CMK (cell line): ENCODE measurements at regions not wholly inside any gene's neighbourhood (a gene's known extent, or its start where the extent isn't known, plus 50 kb on each side); places are given as distances from the start of the nearest gene placed in this dataset.

Experiments
- DNase-seq: peaks from one replicate; pipeline ENCODE4 v3.0.0-alpha.2; 2010; ENCODE audit warnings: low read depth

DNA sequence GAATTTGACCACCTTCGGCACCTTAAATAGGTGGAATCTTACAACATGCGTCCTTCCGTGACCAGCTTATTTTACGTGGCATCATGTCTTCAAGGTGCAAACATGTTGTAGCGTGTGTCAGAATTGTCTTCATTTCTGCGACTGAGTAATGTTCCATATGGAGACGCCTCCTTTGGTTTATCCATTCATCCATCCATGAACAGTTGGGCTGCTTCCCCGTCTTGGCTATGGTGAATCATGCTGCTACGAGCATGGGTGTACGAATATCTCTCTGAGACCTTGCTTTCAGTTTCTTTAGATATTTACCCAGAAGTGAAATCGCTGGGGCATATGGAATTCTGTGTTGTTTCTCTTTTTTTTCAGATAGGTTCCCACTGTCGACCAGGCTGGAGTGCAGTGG lies 391.9 kb upstream of the IRX2 start:
- DNase-seq: no peak

DNA sequence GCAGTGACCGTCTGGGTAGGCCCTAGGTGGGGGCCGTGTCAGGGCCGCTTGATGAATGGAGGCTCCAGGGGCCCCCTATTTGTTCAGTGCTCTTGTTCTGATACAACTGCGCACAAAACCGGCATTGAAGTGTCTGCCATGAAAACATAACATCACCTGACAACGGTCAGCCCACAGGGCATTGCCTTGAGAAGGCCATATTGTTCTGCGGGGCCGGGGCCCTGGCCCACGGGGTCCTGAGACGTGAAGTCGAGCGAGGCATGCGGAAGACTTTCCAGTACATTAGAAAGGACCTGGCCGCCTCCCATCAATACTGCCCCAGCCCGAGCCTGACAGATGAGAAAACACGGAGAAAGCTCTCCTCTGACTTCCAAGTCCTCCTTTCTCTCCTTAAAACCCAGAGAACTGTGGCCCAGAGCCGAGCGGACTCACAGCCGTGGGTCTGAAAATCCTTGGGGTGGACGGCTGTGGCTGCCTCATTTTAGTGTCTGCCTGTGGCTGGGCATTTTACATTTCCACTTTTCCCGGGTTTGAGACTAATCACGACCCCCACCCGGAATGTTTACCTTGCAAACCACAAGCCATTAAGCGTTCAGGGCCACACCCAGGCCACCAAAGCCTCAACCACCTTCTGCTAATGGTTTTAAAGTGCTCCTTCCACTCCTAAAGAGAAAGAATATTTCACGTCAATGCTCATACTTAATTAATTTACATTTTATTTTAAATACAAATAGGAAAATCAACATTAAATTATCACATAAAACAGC lies 391.0 kb upstream of the IRX2 start:
- no peak for DNase-seq

DNA sequence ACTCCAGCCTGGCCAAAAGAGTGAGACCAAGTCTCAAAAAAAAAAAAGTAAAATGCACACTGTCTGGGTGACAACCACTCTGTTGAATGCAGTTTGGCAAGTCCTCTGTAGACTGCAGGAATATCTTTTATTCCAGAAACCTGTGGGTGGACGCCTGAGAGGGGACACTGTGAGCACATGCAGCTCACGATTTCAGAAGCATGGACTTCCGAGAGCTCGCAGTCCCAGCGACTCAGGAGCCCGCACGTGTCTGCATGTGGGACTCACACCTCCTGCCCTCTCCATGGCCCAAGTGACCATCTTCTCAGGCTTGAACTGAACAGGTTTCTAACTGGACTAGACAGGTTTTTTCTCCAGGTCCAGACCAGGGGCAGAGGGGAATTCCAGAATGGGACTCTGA lies 388.6 kb upstream of the IRX2 start:
- DNase-seq: no peak

DNA sequence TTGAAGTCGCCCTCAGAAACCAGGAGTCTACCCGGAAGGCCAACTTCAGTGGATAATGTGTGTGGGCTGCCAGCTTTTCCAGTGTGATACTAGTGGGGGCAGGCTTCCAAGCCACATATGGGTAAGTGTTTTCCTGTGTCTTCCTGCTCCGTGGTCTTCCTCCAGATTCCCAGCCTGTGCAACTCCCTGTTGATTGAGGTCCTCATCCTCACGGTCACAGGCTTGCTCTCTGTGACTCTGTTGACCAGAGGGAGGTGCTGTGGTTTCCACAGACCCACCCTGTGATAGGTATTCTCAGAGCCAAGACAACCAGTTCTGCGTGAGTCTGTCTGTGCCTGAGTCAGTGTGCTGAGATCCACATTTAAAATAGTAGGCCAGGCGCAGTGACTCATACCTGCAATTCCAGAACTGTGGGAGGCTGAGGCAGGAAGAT lies 388.0 kb upstream of the IRX2 start:
- DNase-seq: no peak

DNA sequence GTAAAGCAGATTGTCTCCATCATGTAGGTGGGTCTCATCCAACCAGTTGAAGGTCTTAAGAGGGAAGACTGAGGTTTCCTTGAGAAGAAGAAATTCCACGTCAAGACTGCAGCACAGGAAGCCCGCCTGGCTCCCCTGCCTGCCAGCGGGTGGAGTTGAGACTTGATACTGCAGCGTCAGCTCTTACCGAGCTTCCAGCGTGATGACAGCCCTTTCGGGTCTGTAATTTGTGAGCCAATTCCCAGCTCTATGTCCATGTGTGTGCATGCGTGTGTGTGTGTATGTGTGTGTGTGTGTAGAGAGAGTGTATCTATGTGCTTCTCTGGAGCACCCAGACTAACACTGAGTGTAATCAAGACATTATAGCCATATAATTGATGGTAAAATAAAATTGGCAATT lies 379.7 kb upstream of the IRX2 start:
- DNase-seq: no peak

DNA sequence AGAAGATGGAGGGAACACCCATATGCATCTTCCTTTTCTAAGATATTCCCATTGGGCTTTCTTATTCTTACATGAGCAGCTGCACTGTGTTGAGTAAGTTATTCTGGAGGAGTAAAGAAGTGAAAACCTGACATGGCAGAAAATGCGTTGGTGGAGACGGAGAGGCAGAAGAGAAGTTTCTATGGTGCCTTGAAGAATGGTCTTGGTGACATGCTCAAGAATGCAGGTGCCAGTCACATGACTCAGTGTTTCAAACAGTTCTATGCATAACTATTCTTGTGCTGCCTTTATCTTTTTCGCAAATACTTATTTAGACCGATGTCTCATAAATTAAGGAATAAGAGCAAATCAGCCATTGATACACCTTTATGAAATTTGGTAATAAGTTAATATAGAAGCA lies 377.8 kb upstream of the IRX2 start:
- DNase-seq: no peak

DNA sequence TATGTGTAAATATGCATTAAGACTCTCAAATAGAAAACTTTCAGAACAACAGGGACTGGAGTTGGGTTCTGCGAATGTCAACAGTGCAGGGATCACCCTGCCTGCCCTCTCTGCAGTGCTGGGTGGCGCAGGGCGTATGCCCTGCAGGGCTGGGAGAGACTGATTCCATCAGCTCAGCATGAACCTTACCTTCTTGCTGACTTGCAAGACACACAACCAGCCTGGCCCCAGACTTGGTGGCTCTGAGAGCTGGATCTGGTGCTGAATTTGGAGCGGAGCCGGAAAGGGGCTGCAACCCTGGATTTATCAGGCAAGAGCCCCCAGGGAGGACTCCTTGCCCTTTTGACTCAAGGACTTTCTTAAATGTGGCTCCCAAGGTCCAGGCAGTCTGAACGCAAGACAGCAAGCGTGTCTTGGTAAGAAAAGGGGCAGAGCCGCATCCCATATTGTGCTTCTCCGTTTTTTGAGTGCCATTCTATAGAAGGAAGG lies 376.0 kb upstream of the IRX2 start:
- DNase-seq: no peak

DNA sequence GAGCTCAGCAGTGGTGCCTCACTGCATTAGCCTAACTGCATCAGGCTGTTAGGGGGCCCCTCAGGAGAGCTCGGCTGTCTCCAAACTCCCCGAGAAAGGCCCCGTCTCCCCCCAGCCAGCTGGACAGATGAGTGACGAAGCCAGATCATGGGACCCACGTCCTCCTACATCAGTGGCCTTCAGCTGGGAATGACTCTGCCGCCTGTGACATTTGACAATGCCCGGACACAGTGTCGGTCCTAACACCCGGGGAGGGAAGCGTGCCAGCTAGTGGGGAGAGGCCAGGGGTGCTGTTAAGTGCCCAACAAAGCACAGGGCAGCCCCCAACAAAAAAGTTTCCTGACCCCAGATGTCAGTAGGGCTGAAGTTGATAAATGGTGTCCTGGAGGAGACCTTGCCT lies 375.2 kb upstream of the IRX2 start:
- no peak for DNase-seq

DNA sequence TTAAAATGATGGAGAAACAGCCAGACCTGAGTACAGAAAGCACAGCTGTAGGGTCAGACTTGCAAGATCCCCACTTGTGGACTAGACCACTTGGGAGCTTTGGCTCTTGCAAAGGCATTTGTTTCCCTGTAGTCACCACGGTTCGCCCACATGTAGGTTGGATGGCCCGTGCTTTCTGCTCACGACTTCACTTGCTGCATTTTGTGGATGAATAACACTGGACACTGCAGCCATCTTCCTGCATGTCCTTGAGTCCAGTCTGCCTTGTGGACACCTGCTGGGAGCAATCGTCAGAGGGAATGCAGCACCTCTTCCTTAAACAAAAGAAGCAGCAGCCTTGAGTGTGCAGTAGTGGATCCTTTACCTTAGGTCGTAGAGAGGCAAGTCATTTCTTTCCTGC lies 372.9 kb upstream of the IRX2 start:
- no peak for DNase-seq

DNA sequence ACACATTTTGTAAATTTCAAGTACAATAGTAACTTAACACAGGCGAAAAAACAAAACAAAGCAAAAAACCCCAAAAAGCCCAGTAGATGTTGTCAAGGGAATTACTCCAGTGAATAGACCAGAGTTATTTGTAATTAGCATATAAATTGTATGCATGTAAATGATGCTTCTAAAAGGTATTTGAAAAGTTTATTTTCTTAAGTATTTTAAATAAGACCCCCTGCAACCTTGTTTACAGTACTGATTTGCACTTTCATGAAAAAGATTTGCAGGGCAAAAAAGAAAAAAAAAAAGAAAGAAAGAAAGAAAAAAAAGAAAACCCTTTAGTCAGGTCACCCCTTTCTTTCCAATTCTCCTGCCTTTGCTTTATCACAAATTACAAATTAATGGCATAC lies 372.3 kb upstream of the IRX2 start:
- no peak for DNase-seq

DNA sequence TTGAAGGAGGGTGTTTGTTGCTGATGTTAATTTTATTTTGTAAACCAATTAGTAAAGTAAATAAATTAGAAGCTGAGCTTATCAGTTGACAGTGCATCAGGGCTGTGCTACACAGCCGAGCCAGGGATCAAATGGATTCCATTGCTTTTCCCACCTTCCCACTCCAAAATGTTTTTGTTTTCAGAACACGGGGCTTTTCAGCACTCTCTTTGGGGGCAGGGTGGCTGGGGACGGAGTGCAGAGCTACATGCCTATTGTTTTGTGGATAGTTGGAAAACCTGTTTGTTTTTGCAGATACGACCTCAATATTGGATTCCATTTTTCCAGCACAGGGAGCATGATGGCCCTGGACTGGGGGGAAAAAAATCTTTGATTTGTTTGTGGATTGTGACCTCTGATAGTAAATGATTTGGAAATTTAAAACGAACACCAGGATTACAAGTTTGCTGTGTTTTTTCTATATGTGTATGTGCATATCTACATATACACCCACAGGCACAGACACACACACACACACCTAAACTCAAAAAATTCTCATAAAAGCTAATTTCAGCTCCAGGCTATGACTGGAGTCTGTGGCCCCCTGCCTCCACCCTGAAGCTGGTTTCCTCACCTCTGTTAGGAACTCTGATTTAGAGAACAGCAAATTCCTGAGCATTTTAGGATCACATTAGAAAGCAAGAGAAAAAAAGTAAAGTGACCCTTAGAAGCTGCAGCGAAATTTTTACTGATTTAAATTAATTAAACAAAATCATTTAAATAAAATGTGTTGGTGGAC lies 371.7 kb upstream of the IRX2 start:
- DNase-seq: no peak

DNA sequence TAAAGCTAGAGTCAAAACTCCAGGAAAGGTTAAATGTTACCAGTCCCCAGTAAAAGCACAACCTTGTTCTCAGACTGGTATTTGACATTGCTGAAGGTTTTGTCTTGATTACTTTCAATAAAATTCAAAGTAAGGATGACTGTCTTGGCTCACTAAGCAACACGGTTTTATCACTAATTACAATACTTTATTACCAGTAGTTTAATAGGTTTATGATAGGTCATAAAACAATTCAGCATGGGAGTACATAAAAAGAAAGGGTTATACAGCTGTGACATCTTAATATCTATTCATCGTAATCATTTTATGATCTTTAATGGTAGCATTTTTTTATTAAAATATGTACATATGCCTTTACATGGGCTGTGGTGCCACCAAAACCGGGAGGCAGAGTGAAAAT lies 370.7 kb upstream of the IRX2 start:
- no peak for DNase-seq

DNA sequence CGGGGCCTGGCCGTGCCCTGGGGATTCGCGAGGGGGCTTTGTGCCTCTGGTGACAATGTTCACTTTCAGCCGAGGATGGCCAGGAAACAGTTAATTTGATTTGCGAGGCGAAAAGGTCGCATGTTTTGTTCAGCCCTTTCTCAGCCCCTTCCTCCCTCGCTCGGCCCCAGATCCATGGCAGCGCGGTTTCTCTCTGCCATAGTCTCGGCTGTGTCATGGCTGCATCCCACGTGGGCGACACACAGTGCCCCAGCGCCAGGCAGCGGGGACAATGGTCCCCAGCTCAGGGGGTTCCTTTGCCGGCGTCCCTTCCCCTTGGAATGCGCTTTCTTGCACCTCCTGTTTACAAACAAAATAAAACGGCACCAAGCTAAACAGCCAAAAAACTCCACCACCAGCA lies 370.3 kb upstream of the IRX2 start:
- no peak for DNase-seq

DNA sequence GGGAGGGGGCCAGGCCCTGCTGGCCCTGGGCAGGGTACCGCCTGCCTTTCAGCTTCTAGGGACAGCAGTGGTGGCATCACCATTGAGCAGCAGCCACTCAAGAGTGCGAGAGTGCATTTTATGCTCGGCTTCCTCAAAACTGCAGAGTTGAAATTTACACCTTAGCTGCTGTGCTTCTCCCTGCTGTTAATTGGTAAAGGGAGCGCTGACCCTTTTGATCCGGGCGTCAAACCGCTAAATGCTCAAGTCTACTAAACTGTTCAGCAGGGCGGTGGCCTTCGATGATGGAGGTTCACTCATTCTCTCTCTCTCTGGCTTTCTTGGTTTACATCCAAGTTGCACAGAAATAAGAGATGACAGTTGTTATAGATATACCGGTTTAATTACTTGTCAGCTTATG lies 368.6 kb upstream of the IRX2 start:
- no peak for DNase-seq

DNA sequence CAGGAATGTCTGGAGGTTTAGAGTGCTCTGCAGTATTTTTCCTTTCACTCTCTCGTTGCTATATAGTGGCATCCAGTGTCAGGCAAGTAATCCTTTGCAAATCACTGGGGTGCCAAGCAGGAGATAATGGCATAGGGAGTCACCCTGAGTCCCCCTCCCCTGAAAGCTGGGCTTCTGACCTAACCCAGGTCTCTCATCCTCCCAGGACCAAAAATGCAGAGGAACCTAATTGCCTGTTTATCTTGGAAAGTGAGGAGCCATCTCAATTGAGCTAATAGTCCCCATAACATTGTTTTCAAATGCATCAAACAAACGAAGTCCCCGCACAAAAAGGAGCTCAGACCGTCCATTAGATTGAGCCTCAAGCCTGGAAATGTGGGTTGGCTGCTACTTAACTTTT lies 368.0 kb upstream of the IRX2 start:
- no peak for DNase-seq

DNA sequence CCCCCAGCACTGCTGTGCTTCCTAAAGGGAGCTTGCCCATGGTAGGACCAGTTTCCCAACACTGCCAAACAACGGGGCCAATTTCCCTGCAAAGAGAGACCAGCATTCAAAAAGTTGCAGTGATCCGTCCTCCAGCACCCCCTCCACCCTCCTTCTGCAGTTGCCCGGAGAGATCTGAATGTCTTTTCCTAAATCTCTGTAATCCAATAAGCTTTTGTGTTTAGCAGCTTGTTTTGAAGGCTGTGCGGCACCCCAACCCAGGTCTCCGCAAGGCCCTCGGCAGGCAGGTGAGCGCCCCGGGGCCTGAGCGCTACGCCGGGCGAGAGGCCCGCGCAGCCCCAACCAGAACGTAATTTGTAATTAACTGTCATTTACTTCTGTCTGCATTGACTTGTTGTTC lies 366.9 kb upstream of the IRX2 start:
- no peak for DNase-seq

DNA sequence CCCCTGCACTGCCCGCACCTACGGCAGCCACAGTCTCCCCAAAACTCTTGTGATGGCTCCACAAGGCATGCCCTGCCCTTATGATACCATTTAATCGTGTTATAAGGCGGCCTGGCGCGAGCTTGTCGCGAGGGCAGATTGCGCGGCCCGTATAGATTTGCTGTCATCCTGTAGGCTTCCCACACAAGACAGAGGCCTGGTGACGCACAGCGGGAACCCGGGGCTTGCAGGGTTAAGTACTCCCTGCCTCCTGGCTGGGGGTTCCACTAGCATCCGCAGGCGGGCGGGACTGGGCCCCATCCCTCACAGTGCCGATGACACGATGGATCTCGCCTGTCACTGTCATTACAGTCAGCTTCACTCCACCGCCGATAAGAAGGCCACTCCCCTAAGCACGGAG lies 364.9 kb upstream of the IRX2 start:
- DNase-seq: no peak

DNA sequence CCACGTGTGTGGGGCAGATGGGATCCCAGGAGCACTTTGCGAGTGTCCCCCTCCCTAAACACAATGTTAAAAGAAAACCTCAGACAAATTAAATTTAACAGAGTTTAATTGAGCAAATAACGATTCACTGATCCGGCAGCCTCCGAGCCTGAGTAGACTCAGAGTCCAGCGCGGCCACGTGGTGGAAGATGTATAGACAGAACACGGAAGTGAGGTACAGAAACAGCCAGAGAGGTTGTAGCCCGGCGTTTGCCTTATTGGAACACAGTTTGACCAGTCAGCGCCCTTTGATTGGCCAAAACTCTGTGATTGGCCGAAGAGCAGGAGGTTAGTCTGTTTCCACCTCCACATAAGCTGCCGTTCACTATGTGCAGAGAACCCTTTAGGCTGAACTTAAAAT lies 363.0 kb upstream of the IRX2 start:
- DNase-seq: no peak

DNA sequence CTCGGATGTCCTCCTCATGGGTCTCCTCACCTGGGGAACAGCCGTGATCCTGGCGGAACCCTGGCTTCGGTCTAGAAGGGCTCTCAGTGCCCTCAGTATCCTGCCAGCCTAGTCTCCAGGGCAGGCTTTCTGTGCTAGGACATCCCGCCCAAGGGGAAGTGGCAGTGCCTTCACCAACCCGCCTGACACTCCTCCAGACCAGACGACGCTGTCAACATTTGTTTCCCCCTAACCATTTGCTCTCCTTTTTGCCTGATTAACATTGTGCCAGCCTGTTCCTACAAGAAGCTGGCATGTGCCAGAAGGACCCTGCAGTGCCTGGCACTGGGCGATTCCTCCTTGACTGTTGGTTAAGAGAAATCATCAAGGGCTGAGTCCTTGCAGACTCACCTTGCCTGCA lies 358.9 kb upstream of the IRX2 start:
- DNase-seq: no peak

DNA sequence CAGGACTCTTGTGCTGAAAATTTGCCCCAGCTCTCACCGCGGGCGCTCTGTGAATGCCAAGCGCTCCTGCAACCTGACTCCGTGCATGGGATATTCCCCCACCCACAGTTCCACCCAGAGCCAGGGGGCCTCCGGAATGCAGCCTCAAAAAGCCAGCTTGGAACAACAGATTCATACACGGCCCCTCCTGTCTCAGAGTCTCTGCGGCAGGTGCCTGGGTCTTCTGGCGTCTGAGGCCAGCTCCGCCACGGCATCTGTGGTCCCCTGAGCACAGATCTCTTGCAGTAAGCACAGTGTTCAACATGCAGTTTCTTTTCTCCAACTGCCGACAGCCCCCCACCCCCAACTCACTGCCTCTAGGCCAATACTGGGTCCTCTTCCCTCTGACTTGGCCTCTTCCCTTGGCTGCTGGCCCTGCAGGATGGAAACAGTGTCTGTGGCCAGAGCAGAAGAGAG lies 355.7 kb upstream of the IRX2 start:
- DNase-seq: no peak

DNA sequence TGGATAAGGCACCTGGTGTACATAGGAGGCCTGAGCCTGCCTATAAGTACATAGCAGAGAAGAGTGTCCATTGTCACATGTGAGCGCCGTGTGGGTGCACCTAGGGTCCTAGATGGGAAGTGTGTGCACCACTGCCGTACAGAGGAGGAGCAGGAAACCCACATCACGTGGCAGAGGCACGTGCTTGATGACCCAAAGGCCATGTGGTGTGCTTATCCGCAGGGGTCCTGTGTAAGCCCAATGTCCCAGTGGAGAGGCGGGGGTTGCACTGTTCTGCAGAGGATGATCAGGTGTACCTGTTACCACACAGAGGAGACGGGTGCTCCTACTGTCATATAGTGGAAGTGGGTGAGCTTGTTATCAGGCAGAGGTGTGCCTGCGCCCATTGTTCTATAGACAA lies 354.1 kb upstream of the IRX2 start:
- no peak for DNase-seq

DNA sequence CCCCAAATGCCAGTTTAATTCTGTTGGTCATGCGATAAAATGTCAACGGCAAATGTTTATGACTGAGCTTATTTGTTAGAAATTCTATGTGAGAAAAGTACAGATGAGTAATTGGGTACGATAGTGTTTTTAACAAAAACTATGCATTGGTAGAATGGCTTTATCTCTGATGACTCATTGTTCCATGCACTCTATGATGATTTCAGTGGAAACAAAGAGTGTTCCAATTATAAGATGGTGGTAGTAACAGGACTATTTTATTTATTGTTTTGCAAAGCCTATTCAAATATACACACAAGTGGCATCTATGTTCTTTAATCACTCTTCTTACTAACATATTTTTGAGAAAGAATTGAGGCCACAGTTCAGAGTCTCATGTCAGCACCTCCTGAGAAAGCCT lies 353.7 kb upstream of the IRX2 start:
- no peak for DNase-seq

DNA sequence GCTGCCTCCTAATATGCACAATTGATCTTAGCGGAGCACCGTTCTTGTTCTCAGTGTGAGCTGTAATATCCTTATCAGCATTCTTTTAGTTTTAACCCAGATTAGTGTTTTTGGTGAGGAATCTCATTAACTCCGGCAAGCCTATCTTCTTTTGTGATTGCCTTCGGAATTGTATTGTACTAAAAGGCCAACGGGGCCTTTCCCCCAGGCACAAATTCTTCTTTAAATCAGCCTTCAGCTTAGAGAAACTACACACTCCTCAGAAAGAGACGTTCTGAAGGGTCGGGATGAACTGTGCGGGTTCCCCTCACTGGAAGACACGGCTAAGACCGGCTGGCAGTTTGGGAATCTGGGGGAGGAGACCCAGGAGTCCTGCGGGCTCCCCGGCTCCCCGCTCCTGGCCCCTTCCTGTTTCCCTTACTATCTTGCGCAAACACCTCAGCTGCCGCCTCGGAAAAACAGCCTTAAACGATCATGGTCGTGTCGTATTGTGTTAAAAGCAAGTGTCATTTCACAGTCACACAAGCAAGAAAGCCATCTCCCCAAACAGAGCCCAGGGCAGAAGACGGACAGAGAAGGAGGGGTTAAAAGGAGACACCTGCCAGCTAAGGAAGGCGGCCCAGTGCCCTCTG lies 353.1 kb upstream of the IRX2 start:
- DNase-seq: no peak
